Parathyroid adenoma (tissue), 2 donors: ENCODE measurements at regions not wholly inside any gene's neighbourhood (a gene's known extent, or its start where the extent isn't known, plus 50 kb on each side); places are given as distances from the start of the nearest gene placed in this dataset.
"Not testable (repeated sequence)": the region's sequence is repeated elsewhere in the genome, so short reads cannot be mapped to it uniquely, and the experiment has no call there.

Experiments used
- H2AFZ ChIP-seq: fragments of 300-600 bp; sonication (generic); one replicate; pipeline ENCODE4 v1.7.0; 2017; ENCODE audit warnings: antibody characterized with exemption, mild to moderate bottlenecking
- H3K27ac ChIP-seq: fragments of 300-600 bp; sonication (generic); one replicate; pipeline ENCODE4 v1.7.0; 2017
- H3K27me3 ChIP-seq: fragments of 300-600 bp; sonication (generic); one replicate; pipeline ENCODE4 v1.7.0; 2017; ENCODE audit warnings: low read length; ENCODE audit not compliant: control insufficient read depth, insufficient read depth
- H3K36me3 ChIP-seq: fragments of 300-600 bp; sonication (generic); one replicate; pipeline ENCODE4 v1.7.0; 2017; ENCODE audit warnings: low read length; ENCODE audit not compliant: control insufficient read depth, insufficient read depth
- H3K4me1 ChIP-seq: fragments of 300-600 bp; sonication (generic); one replicate; pipeline ENCODE4 v1.7.0; 2017; ENCODE audit warnings: control low read depth
- H3K4me2 ChIP-seq: fragments of 300-600 bp; sonication (generic); one replicate; pipeline ENCODE4 v1.7.0; 2017; ENCODE audit warnings: low read length
- H3K4me3 ChIP-seq: fragments of 300-600 bp; sonication (generic); one replicate; pipeline ENCODE4 v1.7.0; 2017; ENCODE audit warnings: low read depth, low read length
- H3K79me2 ChIP-seq: fragments of 300-600 bp; sonication (generic); one replicate; pipeline ENCODE4 v1.7.0; 2017; ENCODE audit warnings: control low read depth
- H3K9ac ChIP-seq: fragments of 300-600 bp; sonication (generic); one replicate; pipeline ENCODE4 v1.7.0; 2017; ENCODE audit warnings: mild to moderate bottlenecking
- H3K9me3 ChIP-seq: fragments of 300-600 bp; sonication (generic); one replicate; pipeline ENCODE4 v1.7.0; 2017; ENCODE audit warnings: low read length; ENCODE audit not compliant: control insufficient read depth
- CTCF ChIP-seq: fragments of 300-600 bp; sonication (generic); IDR thresholded peaks from one replicate; pipeline ENCODE4 v1.7.0; 2017; ENCODE audit warnings: antibody characterized with exemption, mild to moderate bottlenecking
- donor health status: primary hyperparathyroidism.

GRCh38 chr1:233828480-233828879, 76.0 kb upstream of the SLC35F3 start:
- H3K9me3 ChIP-seq, result no peaks in the 10 kb centered on the region
- TF ChIP-seq CTCF, result no peak
- no peaks in the 10 kb centered on the region for H3K36me3 ChIP-seq
- H3K4me1 ChIP-seq, result no peaks in the 10 kb centered on the region
- H2AFZ ChIP-seq, result no peak overlapping the region
- H3K27me3 ChIP-seq, result no peaks in the 10 kb centered on the region
- no peak overlapping the region for H3K4me3 ChIP-seq
- no peak overlapping the region for H3K9ac ChIP-seq
- H3K79me2 ChIP-seq, result no peaks in the 10 kb centered on the region
- no peak overlapping the region for H3K27ac ChIP-seq
- H3K4me2 ChIP-seq, result no peak overlapping the region

- H3K9me3 ChIP-seq, result no peaks in the 10 kb centered on the region
- no peaks in the 10 kb centered on the region for H3K36me3 ChIP-seq
- H3K4me2 ChIP-seq, result no peak overlapping the region
- H3K4me1 ChIP-seq, result no peaks in the 10 kb centered on the region
- no peak overlapping the region for H3K27ac ChIP-seq
- H2AFZ ChIP-seq, result no peak overlapping the region
- no peak overlapping the region for H3K9ac ChIP-seq
- H3K79me2 ChIP-seq, result no peaks in the 10 kb centered on the region
- H3K4me3 ChIP-seq, result no peak overlapping the region
- no peak for TF ChIP-seq CTCF
- no peaks in the 10 kb centered on the region for H3K27me3 ChIP-seq
Measured at GRCh38 chr1:233834609-233835008, 69.9 kb upstream of the SLC35F3 start.

- not testable (repeated sequence) for H3K27ac ChIP-seq, H3K9ac ChIP-seq, H3K4me2 ChIP-seq, H3K4me1 ChIP-seq, H3K36me3 ChIP-seq, H2AFZ ChIP-seq, H3K27me3 ChIP-seq, H3K4me3 ChIP-seq, H3K9me3 ChIP-seq, H3K79me2 ChIP-seq
Measured at GRCh38 chr1:233838207-233838606, 66.3 kb upstream of the SLC35F3 start.

GRCh38 chr1:233843525-233844204, 60.8 kb upstream of the SLC35F3 start:
- no peak overlapping the region for H3K4me3 ChIP-seq
- H3K36me3 ChIP-seq, result no peaks in the 10 kb centered on the region
- TF ChIP-seq CTCF, result no peak
- no peaks in the 10 kb centered on the region for H3K79me2 ChIP-seq
- H3K4me1 ChIP-seq, result no peaks in the 10 kb centered on the region
- H2AFZ ChIP-seq, result no peak overlapping the region
- H3K9me3 ChIP-seq, result no peaks in the 10 kb centered on the region
- H3K9ac ChIP-seq, result no peak overlapping the region
- H3K4me2 ChIP-seq, result no peak overlapping the region
- H3K27ac ChIP-seq, result no peak overlapping the region
- no peaks in the 10 kb centered on the region for H3K27me3 ChIP-seq

GRCh38 chr1:233844275-233844674, 60.2 kb upstream of the SLC35F3 start:
- H3K4me2 ChIP-seq, result no peak overlapping the region
- H3K27me3 ChIP-seq, result no peaks in the 10 kb centered on the region
- H3K9me3 ChIP-seq, result no peaks in the 10 kb centered on the region
- no peak overlapping the region for H3K4me3 ChIP-seq
- no peaks in the 10 kb centered on the region for H3K4me1 ChIP-seq
- no peaks in the 10 kb centered on the region for H3K79me2 ChIP-seq
- no peak overlapping the region for H2AFZ ChIP-seq
- no peak overlapping the region for H3K9ac ChIP-seq
- no peaks in the 10 kb centered on the region for H3K36me3 ChIP-seq
- H3K27ac ChIP-seq, result no peak overlapping the region
- TF ChIP-seq CTCF, result no peak
